H9 (cell line): ENCODE measurements at regions not wholly inside any gene's neighbourhood (a gene's known extent, or its start where the extent isn't known, plus 50 kb on each side); places are given as distances from the start of the nearest gene placed in this dataset.

Experiments
- DNase-seq: peaks from one replicate; pipeline ENCODE4 v3.0.0-alpha.2; 2017
- H2AFZ ChIP-seq: one replicate; pipeline ENCODE4 v1.6.1; 2013; ENCODE audit warnings: mild to moderate bottlenecking, low read length, control low read depth, moderate library complexity
- H2AK5ac ChIP-seq: 2 replicates; pipeline ENCODE4 v1.6.1; 2013; ENCODE audit warnings: low read length, control low read depth, mixed read lengths; ENCODE audit not compliant: insufficient read length
- H2BK120ac ChIP-seq: one replicate; pipeline ENCODE4 v1.6.1; 2013; ENCODE audit warnings: low read depth, mild to moderate bottlenecking, low read length, control low read depth, inconsistent platforms; ENCODE audit not compliant: poor library complexity, severe bottlenecking
- H2BK12ac ChIP-seq: 2 replicates; pipeline ENCODE4 v1.6.1; 2013; ENCODE audit warnings: low read length, control low read depth, mixed read lengths, low read depth; ENCODE audit not compliant: insufficient read length
- H2BK15ac ChIP-seq: 2 replicates; pipeline ENCODE4 v1.6.1; 2013; ENCODE audit warnings: low read depth, low read length, control low read depth
- H2BK20ac ChIP-seq: one replicate; pipeline ENCODE4 v1.6.1; 2013; ENCODE audit warnings: low read depth, mild to moderate bottlenecking, low read length, control low read depth, inconsistent platforms; ENCODE audit not compliant: poor library complexity, severe bottlenecking
- H2BK5ac ChIP-seq: 2 replicates; pipeline ENCODE4 v1.6.1; 2013; ENCODE audit warnings: low read length, control low read depth, mixed read lengths; ENCODE audit not compliant: insufficient read length
- H3K14ac ChIP-seq: 2 replicates; pipeline ENCODE4 v1.6.1; 2013; ENCODE audit warnings: low read length, control low read depth; ENCODE audit not compliant: insufficient read depth
- H3K18ac ChIP-seq: 2 replicates; pipeline ENCODE4 v1.6.1; 2013; ENCODE audit warnings: low read depth, mild to moderate bottlenecking, mixed read lengths, low read length, control low read depth; ENCODE audit not compliant: insufficient read length
- H3K23ac ChIP-seq: 2 replicates; pipeline ENCODE4 v1.6.1; 2013; ENCODE audit warnings: low read length, control low read depth, mixed read lengths, low read depth; ENCODE audit not compliant: insufficient read length
- H3K23me2 ChIP-seq: 2 replicates; pipeline ENCODE4 v1.6.1; 2013; ENCODE audit warnings: low read depth, mild to moderate bottlenecking, mixed read lengths, low read length, control low read depth; ENCODE audit not compliant: insufficient read length, poor library complexity, severe bottlenecking
- H3K27ac ChIP-seq: 2 replicates; pipeline ENCODE4 v1.5.1; 2013; ENCODE audit warnings: low read length, control low read depth, mixed read lengths, low read depth; ENCODE audit not compliant: insufficient read length
- H3K27me3 ChIP-seq: 2 replicates; pipeline ENCODE4 v1.6.1; 2013; ENCODE audit warnings: low read length, control low read depth, inconsistent platforms; ENCODE audit not compliant: insufficient read depth
- H3K4ac ChIP-seq: 2 replicates; pipeline ENCODE4 v1.6.1; 2013; ENCODE audit warnings: low read depth, mild to moderate bottlenecking, control low read depth, inconsistent platforms, low read length, moderate library complexity
- H3K4me1 ChIP-seq: 2 replicates; pipeline ENCODE4 v1.6.1; 2013; ENCODE audit warnings: low read length, control low read depth, inconsistent platforms; ENCODE audit not compliant: insufficient read depth
- H3K4me2 ChIP-seq: 2 replicates; pipeline ENCODE4 v1.6.1; 2013; ENCODE audit warnings: low read length, control low read depth, mixed read lengths; ENCODE audit not compliant: insufficient read length, insufficient read depth
- H3K56ac ChIP-seq: 2 replicates; pipeline ENCODE4 v1.6.1; 2013; ENCODE audit warnings: low read depth, mild to moderate bottlenecking, mixed read lengths, low read length, control low read depth; ENCODE audit not compliant: insufficient read length
- H3K79me1 ChIP-seq: 2 replicates; pipeline ENCODE4 v1.6.1; 2013; ENCODE audit warnings: low read depth, mild to moderate bottlenecking, moderate library complexity, low read length, control low read depth, inconsistent platforms; ENCODE audit not compliant: insufficient read depth, poor library complexity, severe bottlenecking
- H3K79me2 ChIP-seq: 2 replicates; pipeline ENCODE4 v1.6.1; 2013; ENCODE audit warnings: low read length, control low read depth, inconsistent platforms; ENCODE audit not compliant: insufficient read depth
- H3K9ac ChIP-seq: 2 replicates; pipeline ENCODE4 v1.6.1; 2013; ENCODE audit warnings: low read length, control low read depth, mixed read lengths; ENCODE audit not compliant: insufficient read length; ENCODE audit errors: extremely low read depth
- H3K9me3 ChIP-seq: one replicate; pipeline ENCODE4 v1.6.1; 2013; ENCODE audit warnings: low read depth, low read length, inconsistent platforms; ENCODE audit not compliant: control insufficient read depth
- H3T11ph ChIP-seq: one replicate; pipeline ENCODE4 v1.6.1; 2013; ENCODE audit warnings: mild to moderate bottlenecking, low read length, control low read depth, inconsistent platforms
- H4K20me1 ChIP-seq: one replicate; pipeline ENCODE4 v1.6.1; 2013; ENCODE audit not compliant: control insufficient read depth, insufficient read length, insufficient read depth
- H4K5ac ChIP-seq: 2 replicates; pipeline ENCODE4 v1.6.1; 2013; ENCODE audit warnings: low read depth, mild to moderate bottlenecking, mixed read lengths, low read length, control low read depth; ENCODE audit not compliant: insufficient read length
- H4K8ac ChIP-seq: replicated peaks from 2 replicates; pipeline ENCODE4 v1.6.1; 2013; ENCODE audit warnings: low read length, control low read depth, mixed read lengths, low read depth; ENCODE audit not compliant: insufficient read length
- H4K91ac ChIP-seq: 2 replicates; pipeline ENCODE4 v1.6.1; 2013; ENCODE audit warnings: low read depth, mild to moderate bottlenecking, moderate library complexity, mixed read lengths, low read length, control low read depth; ENCODE audit not compliant: insufficient read length
- H3K27ac Mint-ChIP-seq, 3 experiments: 2 replicates in 2 of 3; 3 replicates in 1 of 3; pipeline ENCODE4 v1.8.0; 2020 to 2021; ENCODE audit warnings: mixed read lengths in 3 of 3, mild to moderate bottlenecking in 1 of 3, moderate library complexity in 1 of 3
- H3K27me3 Mint-ChIP-seq: 2 replicates; pipeline ENCODE4 v1.8.0; 2021; ENCODE audit warnings: low read depth, mild to moderate bottlenecking, moderate library complexity, mixed read lengths
- H3K36me3 Mint-ChIP-seq, 3 experiments: 2 replicates in 2 of 3; 3 replicates in 1 of 3; pipeline ENCODE4 v1.8.0; 2020 to 2021; ENCODE audit warnings: low read depth in 3 of 3, mixed read lengths in 3 of 3; ENCODE audit not compliant: insufficient read depth in 1 of 3
- H3K4me1 Mint-ChIP-seq, 2 experiments: 2 replicates each; pipeline ENCODE4 v1.8.0; 2020; ENCODE audit warnings: mixed read lengths in 2 of 2
- H3K4me3 Mint-ChIP-seq, 2 experiments: 2 replicates in 1 of 2; 3 replicates in 1 of 2; pipeline ENCODE4 v1.8.0; 2020 to 2021; ENCODE audit warnings: mild to moderate bottlenecking in 2 of 2, mixed read lengths in 2 of 2, moderate library complexity in 1 of 2
- H3K9me3 Mint-ChIP-seq, 2 experiments: 2 replicates in 1 of 2; 3 replicates in 1 of 2; pipeline ENCODE4 v1.8.0; 2020; ENCODE audit warnings: mild to moderate bottlenecking in 2 of 2, mixed read lengths in 2 of 2, moderate library complexity in 1 of 2
- WGBS: extraction: QIAGEN DNeasy Blood & Tissue Kit; methylation state at CpG from one replicate; pipeline ENCODE4 v1.1.7; 2013; ENCODE audit warnings: missing lambda C conversion rate, low lambda C conversion rate, mixed read lengths; ENCODE audit not compliant: insufficient read length; ENCODE audit errors: extremely low coverage; 5-methylcytosine and 5-hydroxymethylcytosine counted together
- TF ChIP-seq, protein P1 (sequence below): fragments of 200-600 bp; sonication (generic); conservative IDR thresholded peaks from 3 replicates; pipeline ENCODE4 v1.8.0; 2021; ENCODE audit warnings: antibody characterized with exemption, mild to moderate bottlenecking

DNA sequence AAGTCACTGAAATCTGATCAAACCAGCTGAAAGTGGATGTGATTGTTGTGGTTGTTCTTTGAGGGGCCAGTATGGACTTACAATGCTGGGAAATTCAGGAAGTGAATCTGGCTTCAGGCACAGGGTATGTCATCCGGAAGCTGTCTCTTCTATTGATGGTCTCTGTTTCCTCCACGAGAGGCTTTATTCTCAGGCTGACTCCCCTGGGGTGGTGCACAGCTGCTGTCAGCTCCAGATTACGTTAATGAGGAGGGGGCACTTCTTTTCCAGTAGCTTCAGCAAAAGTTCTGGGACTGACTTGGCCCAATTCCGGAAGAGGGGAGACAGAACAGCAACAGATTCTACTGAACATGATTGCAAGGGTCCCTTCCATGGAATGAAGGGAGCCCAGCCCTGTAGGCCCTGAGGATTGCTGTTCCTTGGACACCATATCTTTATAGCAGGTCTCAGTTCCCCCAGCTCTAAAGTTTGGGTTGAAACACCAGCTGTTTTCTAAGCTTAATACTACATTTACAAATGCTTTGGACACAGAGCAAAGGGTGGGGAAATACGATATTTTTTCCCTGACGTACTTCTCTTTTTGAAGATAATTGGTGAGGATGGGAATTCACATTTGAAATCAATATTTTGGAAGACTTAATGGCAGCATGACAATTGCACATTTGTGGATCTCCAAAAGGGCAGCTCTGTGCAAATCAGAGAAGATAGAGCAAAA, 400.9 kb downstream of the TSN start:
- no peak overlapping the region for H4K5ac ChIP-seq
- TF ChIP-seq, protein P1, sequence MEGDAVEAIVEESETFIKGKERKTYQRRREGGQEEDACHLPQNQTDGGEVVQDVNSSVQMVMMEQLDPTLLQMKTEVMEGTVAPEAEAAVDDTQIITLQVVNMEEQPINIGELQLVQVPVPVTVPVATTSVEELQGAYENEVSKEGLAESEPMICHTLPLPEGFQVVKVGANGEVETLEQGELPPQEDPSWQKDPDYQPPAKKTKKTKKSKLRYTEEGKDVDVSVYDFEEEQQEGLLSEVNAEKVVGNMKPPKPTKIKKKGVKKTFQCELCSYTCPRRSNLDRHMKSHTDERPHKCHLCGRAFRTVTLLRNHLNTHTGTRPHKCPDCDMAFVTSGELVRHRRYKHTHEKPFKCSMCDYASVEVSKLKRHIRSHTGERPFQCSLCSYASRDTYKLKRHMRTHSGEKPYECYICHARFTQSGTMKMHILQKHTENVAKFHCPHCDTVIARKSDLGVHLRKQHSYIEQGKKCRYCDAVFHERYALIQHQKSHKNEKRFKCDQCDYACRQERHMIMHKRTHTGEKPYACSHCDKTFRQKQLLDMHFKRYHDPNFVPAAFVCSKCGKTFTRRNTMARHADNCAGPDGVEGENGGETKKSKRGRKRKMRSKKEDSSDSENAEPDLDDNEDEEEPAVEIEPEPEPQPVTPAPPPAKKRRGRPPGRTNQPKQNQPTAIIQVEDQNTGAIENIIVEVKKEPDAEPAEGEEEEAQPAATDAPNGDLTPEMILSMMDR: no peak

More for the DNA sequence above, 400.9 kb downstream of the TSN start:
- Mint-ChIP-seq H3K4me1 (peaks cover 13 to 14% of the 10 kb centered on the region in 2 experiments), H3K36me3 (no peaks in the 10 kb centered on the region), H3K27me3 (peaks cover 8% of the 10 kb centered on the region; the same call in 1 of the 2 replicates), H3K27ac (no peak overlapping the region), H3K9me3 (no peaks in the 10 kb centered on the region; a peak in 1 of 5 replicates), H3K4me3 (no peak overlapping the region)
- Histone ChIP-seq H3K79me2 (no peaks in the 10 kb centered on the region), H4K8ac (no peak overlapping the region), H3K4ac (no peak overlapping the region), H3K56ac (no peak overlapping the region), H4K20me1 (no peaks in the 10 kb centered on the region), H3K9me3 (no peaks in the 10 kb centered on the region), H3K27ac (no peak overlapping the region), H3K9ac (no peak overlapping the region), H4K91ac (no peak overlapping the region), H2AFZ (no peak overlapping the region), H3K23me2 (no peaks in the 10 kb centered on the region), H3T11ph (no peak overlapping the region), H3K14ac (no peak overlapping the region), H2BK15ac (no peak overlapping the region), H2BK5ac (no peak overlapping the region), H3K23ac (no peak overlapping the region), H3K18ac (no peak overlapping the region), H2BK20ac (no peak overlapping the region), H2BK120ac (no peak overlapping the region), H3K4me1 (0 out of 2 replicates have a peak, but pooled peaks cover 2% of the 10 kb centered on the region), H3K4me2 (no peak overlapping the region), H2AK5ac (no peak overlapping the region), H3K79me1 (no peaks in the 10 kb centered on the region), H2BK12ac (no peak overlapping the region), H3K27me3 (no peaks in the 10 kb centered on the region)
- DNase-seq: no peak
- WGBS: no CpG with 5 or more reads among the region's 6 CpGs
